ENCODE measurements at regions not wholly inside any gene's neighbourhood (a gene's known extent, or its start where the extent isn't known, plus 50 kb on each side); places are given as distances from the start of the nearest gene placed in this dataset.

DNA sequence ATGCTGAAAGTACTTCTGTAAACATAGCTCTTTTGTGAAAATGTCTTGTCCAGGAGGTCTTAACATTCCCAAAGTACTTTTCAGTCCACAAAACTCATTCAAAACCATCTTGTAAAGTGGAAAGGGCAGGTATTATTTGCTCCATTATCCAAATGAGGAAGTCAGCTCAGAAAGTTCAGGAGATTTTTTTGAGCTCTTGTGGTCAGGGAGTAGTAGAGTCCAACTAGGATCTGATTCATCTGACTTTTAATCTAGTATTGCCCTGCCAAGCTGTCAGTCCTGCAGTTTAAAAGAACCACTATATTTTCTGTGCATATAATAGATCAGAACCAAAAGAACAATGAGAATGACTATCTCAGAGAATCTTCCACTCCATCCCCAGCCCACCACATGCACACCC lies 83.5 kb downstream of the FOXB1 start:
- TF ChIP-seq CTCF (IDR thresholded peaks at IDR 0.05; ENCODE audit: borderline replicate concordance, extremely low read depth, low read length, poor library complexity, severe bottlenecking) (no peak), EZH2 (IDR thresholded peaks at IDR 0.05; ENCODE audit: borderline replicate concordance, low read depth, low read length, severe bottlenecking) (no peak)
- no peak overlapping the region for H3K4me2 ChIP-seq (ENCODE audit: insufficient read depth, low read length)
- no peak for ATAC-seq (ENCODE audit: insufficient read depth, low read depth)

GRCh38 chr15:60090747-60091146 lies 86.6 kb downstream of the FOXB1 start:
- DNase-seq (no peak), ATAC-seq (ENCODE audit: insufficient read depth, low read depth) (no peak)
- no peak overlapping the region for H3K27ac ChIP-seq (ENCODE audit: low read length)
- no peaks in the 10 kb centered on the region for H3K4me1 ChIP-seq (ENCODE audit: insufficient read depth, low read length)
- no peaks in the 10 kb centered on the region for H3K27me3 ChIP-seq (ENCODE audit: insufficient read depth, low read length, poor library complexity)
- H4K20me1 ChIP-seq (ENCODE audit: insufficient read depth, low read length) = no peaks in the 10 kb centered on the region
- H3K36me3 ChIP-seq (ENCODE audit: insufficient read depth, low read length) = no peaks in the 10 kb centered on the region
- TF ChIP-seq CTCF (IDR thresholded peaks at IDR 0.05; ENCODE audit: borderline replicate concordance, extremely low read depth, low read length, poor library complexity, severe bottlenecking) (no peak), EZH2 (IDR thresholded peaks at IDR 0.05; ENCODE audit: borderline replicate concordance, low read depth, low read length, severe bottlenecking) (no peak)
- H3K79me2 ChIP-seq (ENCODE audit: insufficient read depth, low read length) = no peaks in the 10 kb centered on the region
- H3K4me2 ChIP-seq (ENCODE audit: insufficient read depth, low read length) = no peak overlapping the region
- H2AFZ ChIP-seq (ENCODE audit: low read depth, low read length) = no peak overlapping the region
- H3K4me3 ChIP-seq (ENCODE audit: low read depth in 1 of 2, low read length in 2 of 2) = no peak overlapping the region
- no peaks in the 10 kb centered on the region for H3K9me3 ChIP-seq (ENCODE audit: insufficient read depth, low read length, severe bottlenecking)
- H3K9ac ChIP-seq (ENCODE audit: low read depth, low read length) = no peak overlapping the region

More for the DNA sequence above, 83.5 kb downstream of the FOXB1 start:
- H3K4me1 ChIP-seq (ENCODE audit: insufficient read depth, low read length) = no peaks in the 10 kb centered on the region
- no peak overlapping the region for H3K27ac ChIP-seq (ENCODE audit: low read length)
- H2AFZ ChIP-seq (ENCODE audit: low read depth, low read length) = no peak overlapping the region
- DNase-seq = no peak
- H3K27me3 ChIP-seq (ENCODE audit: insufficient read depth, low read length, poor library complexity) = no peaks in the 10 kb centered on the region
- no peak overlapping the region for H3K9ac ChIP-seq (ENCODE audit: low read depth, low read length)
- no peaks in the 10 kb centered on the region for H3K36me3 ChIP-seq (ENCODE audit: insufficient read depth, low read length)
- no peak overlapping the region for H3K4me3 ChIP-seq (ENCODE audit: low read depth in 1 of 2, low read length in 2 of 2)
- H3K9me3 ChIP-seq (ENCODE audit: insufficient read depth, low read length, severe bottlenecking) = no peaks in the 10 kb centered on the region
- no peaks in the 10 kb centered on the region for H3K79me2 ChIP-seq (ENCODE audit: insufficient read depth, low read length)
- no peaks in the 10 kb centered on the region for H4K20me1 ChIP-seq (ENCODE audit: insufficient read depth, low read length)

- Histone ChIP-seq H3K9me3 (ENCODE audit: insufficient read depth, low read length, severe bottlenecking) (no peaks in the 10 kb centered on the region), H4K20me1 (ENCODE audit: insufficient read depth, low read length) (no peaks in the 10 kb centered on the region), H3K4me3 (ENCODE audit: low read depth in 1 of 2, low read length in 2 of 2) (no peak overlapping the region), H3K27me3 (ENCODE audit: insufficient read depth, low read length, poor library complexity) (no peaks in the 10 kb centered on the region), H3K27ac (ENCODE audit: low read length) (no peak overlapping the region), H3K36me3 (ENCODE audit: insufficient read depth, low read length) (no peaks in the 10 kb centered on the region), H3K79me2 (ENCODE audit: insufficient read depth, low read length) (no peaks in the 10 kb centered on the region), H2AFZ (ENCODE audit: low read depth, low read length) (no peak overlapping the region), H3K9ac (ENCODE audit: low read depth, low read length) (no peak overlapping the region), H3K4me2 (ENCODE audit: insufficient read depth, low read length) (no peak overlapping the region), H3K4me1 (ENCODE audit: insufficient read depth, low read length) (no peaks in the 10 kb centered on the region)
- TF ChIP-seq EZH2 (IDR thresholded peaks at IDR 0.05; ENCODE audit: borderline replicate concordance, low read depth, low read length, severe bottlenecking) (no peak), CTCF (IDR thresholded peaks at IDR 0.05; ENCODE audit: borderline replicate concordance, extremely low read depth, low read length, poor library complexity, severe bottlenecking) (no peak)
- ATAC-seq (ENCODE audit: insufficient read depth, low read depth) (no peak), DNase-seq (no peak)
Measured at GRCh38 chr15:60091157-60091556, 87.0 kb downstream of the FOXB1 start.

DNA sequence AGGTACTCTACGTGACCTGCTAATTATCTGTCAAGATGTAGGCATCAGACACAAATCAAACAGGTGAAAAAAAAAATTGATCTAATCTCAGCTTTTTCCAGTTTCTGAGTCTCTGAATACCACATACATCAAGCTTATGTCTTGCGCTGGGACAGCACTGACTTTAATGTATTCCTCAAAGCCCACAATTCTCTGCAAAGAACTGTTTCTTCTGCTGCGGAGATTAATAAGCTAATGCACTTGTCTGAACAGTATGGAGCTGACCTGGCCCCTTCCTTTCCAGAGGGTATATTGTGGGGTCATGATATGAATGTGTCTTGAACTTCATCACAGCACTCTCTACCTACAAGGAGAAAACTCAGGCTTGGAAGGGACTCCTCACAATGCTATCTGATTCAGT lies 87.8 kb downstream of the FOXB1 start:
- H3K27ac ChIP-seq (ENCODE audit: low read length) = no peak overlapping the region
- no peaks in the 10 kb centered on the region for H3K36me3 ChIP-seq (ENCODE audit: insufficient read depth, low read length)
- H3K9me3 ChIP-seq (ENCODE audit: insufficient read depth, low read length, severe bottlenecking) = peaks cover 2% of the 10 kb centered on the region
- TF ChIP-seq CTCF (IDR thresholded peaks at IDR 0.05; ENCODE audit: borderline replicate concordance, extremely low read depth, low read length, poor library complexity, severe bottlenecking) (no peak), EZH2 (IDR thresholded peaks at IDR 0.05; ENCODE audit: borderline replicate concordance, low read depth, low read length, severe bottlenecking) (no peak)
- ATAC-seq (ENCODE audit: insufficient read depth, low read depth) (no peak), DNase-seq (no peak)
- H3K27me3 ChIP-seq (ENCODE audit: insufficient read depth, low read length, poor library complexity) = no peaks in the 10 kb centered on the region
- H4K20me1 ChIP-seq (ENCODE audit: insufficient read depth, low read length) = no peaks in the 10 kb centered on the region
- no peak overlapping the region for H2AFZ ChIP-seq (ENCODE audit: low read depth, low read length)
- no peaks in the 10 kb centered on the region for H3K4me1 ChIP-seq (ENCODE audit: insufficient read depth, low read length)
- no peak overlapping the region for H3K9ac ChIP-seq (ENCODE audit: low read depth, low read length)
- H3K4me3 ChIP-seq (ENCODE audit: low read depth in 1 of 2, low read length in 2 of 2) = no peak overlapping the region
- no peak overlapping the region for H3K4me2 ChIP-seq (ENCODE audit: insufficient read depth, low read length)
- no peaks in the 10 kb centered on the region for H3K79me2 ChIP-seq (ENCODE audit: insufficient read depth, low read length)
